DND-41 (cell line): ENCODE measurements at regions not wholly inside any gene's neighbourhood (a gene's known extent, or its start where the extent isn't known, plus 50 kb on each side); places are given as distances from the start of the nearest gene placed in this dataset.

Source experiments
- ATAC-seq: fragments of 200-7000 bp; cut with Tn5 transposase; 3 replicates; pipeline ENCODE4 v1.9.1; 2021; ENCODE audit warnings: low read depth; ENCODE audit not compliant: insufficient read depth
- DNase-seq: peaks from one replicate; pipeline ENCODE4 v3.0.0-alpha.2; 2020
- H2AFZ ChIP-seq: 2 replicates; pipeline ENCODE4 v1.6.0; 2012; ENCODE audit warnings: low read depth, low read length
- H3K27ac ChIP-seq: 2 replicates; pipeline ENCODE4 v1.5.1; 2012; ENCODE audit warnings: low read length, inconsistent platforms
- H3K27me3 ChIP-seq: fragments of 200-600 bp; sonication (generic); 2 replicates; pipeline ENCODE4 v1.6.0; 2012; ENCODE audit warnings: low read length, mild to moderate bottlenecking, inconsistent platforms; ENCODE audit not compliant: insufficient read depth, poor library complexity
- H3K36me3 ChIP-seq: 2 replicates; pipeline ENCODE4 v1.5.1; 2012; ENCODE audit warnings: low read length, inconsistent platforms; ENCODE audit not compliant: insufficient read depth
- H3K4me1 ChIP-seq: 2 replicates; pipeline ENCODE4 v1.5.1; 2012; ENCODE audit warnings: mild to moderate bottlenecking, low read length; ENCODE audit not compliant: insufficient read depth
- H3K4me2 ChIP-seq: 2 replicates; pipeline ENCODE4 v1.6.0; 2012; ENCODE audit warnings: mild to moderate bottlenecking, moderate library complexity, low read length, inconsistent platforms; ENCODE audit not compliant: insufficient read depth
- H3K4me3 ChIP-seq, 2 experiments: fragments of 200-600 bp in 1 of 2; shearing (Covaris generic) in 1 of 2; 2 replicates each; pipeline ENCODE4 v1.5.1; 2012 to 2016; ENCODE audit warnings: inconsistent platforms in 2 of 2, low read length in 2 of 2, mild to moderate bottlenecking in 2 of 2, low read depth in 1 of 2, moderate library complexity in 1 of 2
- H3K79me2 ChIP-seq: 2 replicates; pipeline ENCODE4 v1.6.0; 2012; ENCODE audit warnings: low read length, inconsistent platforms; ENCODE audit not compliant: insufficient read depth
- H3K9ac ChIP-seq: 2 replicates; pipeline ENCODE4 v1.6.0; 2012; ENCODE audit warnings: low read depth, mild to moderate bottlenecking, inconsistent platforms, low read length, moderate library complexity
- H3K9me3 ChIP-seq: 2 replicates; pipeline ENCODE4 v1.5.1; 2012; ENCODE audit warnings: low read length, moderate library complexity, mild to moderate bottlenecking, inconsistent platforms; ENCODE audit not compliant: insufficient read depth, severe bottlenecking
- H4K20me1 ChIP-seq: 2 replicates; pipeline ENCODE4 v1.6.0; 2012; ENCODE audit warnings: low read length; ENCODE audit not compliant: insufficient read depth
- CTCF ChIP-seq: IDR thresholded peaks from 2 replicates; pipeline ENCODE4 v1.5.1; 2012; ENCODE audit warnings: borderline replicate concordance, low read length, moderate library complexity, mild to moderate bottlenecking; ENCODE audit not compliant: poor library complexity, severe bottlenecking; ENCODE audit errors: extremely low read depth
- EZH2 ChIP-seq: IDR thresholded peaks from 3 replicates; pipeline ENCODE4 v1.6.1; 2012; ENCODE audit warnings: borderline replicate concordance, low read depth, mild to moderate bottlenecking, moderate library complexity, low read length, inconsistent platforms; ENCODE audit not compliant: severe bottlenecking

DNA sequence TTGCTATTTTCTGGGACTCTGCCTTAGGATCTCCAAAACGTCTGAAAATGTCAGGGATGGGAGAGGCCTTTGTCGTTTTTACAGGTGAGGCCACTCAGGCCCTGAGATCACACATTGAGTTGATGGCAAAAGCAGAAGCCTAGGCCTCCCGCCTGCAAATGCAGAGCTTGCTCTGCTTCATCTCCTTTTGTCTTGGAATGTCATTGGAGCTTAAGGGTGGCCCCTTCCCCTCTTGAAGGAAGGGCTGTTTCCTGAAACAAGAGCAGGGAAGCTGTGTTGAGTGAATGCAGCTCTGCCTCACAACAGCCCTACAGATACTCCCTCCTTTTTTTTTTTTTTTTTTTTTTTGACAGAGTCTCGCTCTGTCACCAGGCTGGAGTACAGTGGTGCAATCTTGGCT, 123.5 kb downstream of the GLI2 start:
- Histone ChIP-seq H3K27me3 (no peaks in the 10 kb centered on the region), H3K9ac (no peak overlapping the region)

GRCh38 chr2:120859814-120860578, 124.3 kb downstream of the GLI2 start:
- Histone ChIP-seq H3K9me3 (no peaks in the 10 kb centered on the region), H4K20me1 (no peaks in the 10 kb centered on the region; the same call in 1 of the 2 replicates), H3K4me1 (no peaks in the 10 kb centered on the region), H3K4me3 (no peak overlapping the region), H3K27me3 (peaks cover 3% of the 10 kb centered on the region), H3K79me2 (no peaks in the 10 kb centered on the region), H3K4me2 (no peak overlapping the region), H3K27ac (no peak overlapping the region), H3K36me3 (no peaks in the 10 kb centered on the region), H3K9ac (no peak overlapping the region), H2AFZ (no peak overlapping the region)
- ATAC-seq (no peak), DNase-seq (no peak)
- no peak for TF ChIP-seq CTCF
- no peak for TF ChIP-seq EZH2

More for the DNA sequence above, 123.5 kb downstream of the GLI2 start:
- Histone ChIP-seq H4K20me1 (no peaks in the 10 kb centered on the region; the same call in 1 of the 2 replicates), H3K4me2 (no peak overlapping the region), H2AFZ (no peak overlapping the region), H3K79me2 (no peaks in the 10 kb centered on the region), H3K27ac (no peak overlapping the region), H3K9me3 (no peaks in the 10 kb centered on the region), H3K36me3 (no peaks in the 10 kb centered on the region), H3K4me3 (no peak overlapping the region), H3K4me1 (no peaks in the 10 kb centered on the region)
- no peak for TF ChIP-seq EZH2
- TF ChIP-seq CTCF: no peak
- DNase-seq (no peak), ATAC-seq (no peak)

- no peaks in the 10 kb centered on the region for H3K36me3 ChIP-seq
- no peak overlapping the region for H3K9ac ChIP-seq
- H3K9me3 ChIP-seq: no peaks in the 10 kb centered on the region
- TF ChIP-seq CTCF (no peak), EZH2 (no peak)
- no peaks in the 10 kb centered on the region for H3K4me1 ChIP-seq
- no peaks in the 10 kb centered on the region; the same call in 1 of the 2 replicates for H4K20me1 ChIP-seq
- no peak for ATAC-seq
- H3K4me2 ChIP-seq: no peak overlapping the region
- H3K79me2 ChIP-seq: no peaks in the 10 kb centered on the region
- H3K27ac ChIP-seq: no peak overlapping the region
- no peak overlapping the region for H3K4me3 ChIP-seq
- peaks cover 6% of the 10 kb centered on the region for H3K27me3 ChIP-seq
- DNase-seq: no peak
- no peak overlapping the region for H2AFZ ChIP-seq
Measured at GRCh38 chr2:120860579-120860922, 124.9 kb downstream of the GLI2 start.
